Stimulated activated CD4-positive, alpha-beta T cell treated with anti-CD3 and anti-CD28 coated beads, Interleukin-4, amount 100 ng/mL, for 48 hours (primary cell): ENCODE measurements at regions not wholly inside any gene's neighbourhood (a gene's known extent, or its start where the extent isn't known, plus 50 kb on each side); places are given as distances from the start of the nearest gene placed in this dataset.

Source experiments
- DNase-seq, 2 donors: peaks; one replicate each; pipeline ENCODE4 v3.0.0-alpha.2; 2020; ENCODE audit warnings: low read depth in 2 of 2

GRCh38 chr4:152022543-152022942 is 261.7 kb upstream of the GATB start:
- DNase-seq = no peak

GRCh38 chr4:152021788-152022438 is 261.1 kb upstream of the GATB start:
- no peak for DNase-seq

GRCh38 chr4:152020073-152020472 is 259.3 kb upstream of the GATB start:
- no peak for DNase-seq

- DNase-seq = no peak
Measured at GRCh38 chr4:152016303-152016620, 255.5 kb upstream of the GATB start.

- DNase-seq = no peak
Measured at GRCh38 chr4:152015597-152016302, 254.9 kb upstream of the GATB start.

- peak in 1 of 2 donors; percentile 33 for DNase-seq
Measured at GRCh38 chr4:152014280-152014679, 253.5 kb upstream of the GATB start.

- DNase-seq = no peak
Measured at GRCh38 chr4:152011469-152011868, 250.7 kb upstream of the GATB start.

- DNase-seq = no peak
Measured at GRCh38 chr4:152010710-152011079, 249.9 kb upstream of the GATB start.

- DNase-seq = no peak
Measured at GRCh38 chr4:152009983-152010709, 249.3 kb upstream of the GATB start.

GRCh38 chr4:152009031-152009670 is 248.3 kb upstream of the GATB start:
- no peak for DNase-seq

- DNase-seq = no peak
Measured at GRCh38 chr4:152007111-152007510, 246.3 kb upstream of the GATB start.

GRCh38 chr4:152004801-152005200 is 244.0 kb upstream of the GATB start:
- no peak for DNase-seq

GRCh38 chr4:152000518-152000917 is 239.7 kb upstream of the GATB start:
- no peak for DNase-seq

GRCh38 chr4:151998723-151999122 is 237.9 kb upstream of the GATB start:
- DNase-seq = no peak

GRCh38 chr4:151997461-151997860 is 236.7 kb upstream of the GATB start:
- no peak for DNase-seq

- no peak for DNase-seq
Measured at GRCh38 chr4:151994429-151994828, 233.6 kb upstream of the GATB start.

- DNase-seq = no peak
Measured at GRCh38 chr4:151993521-151993920, 232.7 kb upstream of the GATB start.

GRCh38 chr4:151992332-151993154 is 231.7 kb upstream of the GATB start:
- no peak for DNase-seq

GRCh38 chr4:151991884-151992167 is 231.0 kb upstream of the GATB start:
- DNase-seq = no peak

GRCh38 chr4:151991001-151991883 is 230.4 kb upstream of the GATB start:
- no peak for DNase-seq

- no peak for DNase-seq
Measured at GRCh38 chr4:151990201-151990600, 229.4 kb upstream of the GATB start.
